ENCODE measurements at regions not wholly inside any gene's neighbourhood (a gene's known extent, or its start where the extent isn't known, plus 50 kb on each side); places are given as distances from the start of the nearest gene placed in this dataset.
A peak's percentile ranks its signal among the peaks of the same experiment; 100 is the strongest.

- TF ChIP-seq, protein P1, sequence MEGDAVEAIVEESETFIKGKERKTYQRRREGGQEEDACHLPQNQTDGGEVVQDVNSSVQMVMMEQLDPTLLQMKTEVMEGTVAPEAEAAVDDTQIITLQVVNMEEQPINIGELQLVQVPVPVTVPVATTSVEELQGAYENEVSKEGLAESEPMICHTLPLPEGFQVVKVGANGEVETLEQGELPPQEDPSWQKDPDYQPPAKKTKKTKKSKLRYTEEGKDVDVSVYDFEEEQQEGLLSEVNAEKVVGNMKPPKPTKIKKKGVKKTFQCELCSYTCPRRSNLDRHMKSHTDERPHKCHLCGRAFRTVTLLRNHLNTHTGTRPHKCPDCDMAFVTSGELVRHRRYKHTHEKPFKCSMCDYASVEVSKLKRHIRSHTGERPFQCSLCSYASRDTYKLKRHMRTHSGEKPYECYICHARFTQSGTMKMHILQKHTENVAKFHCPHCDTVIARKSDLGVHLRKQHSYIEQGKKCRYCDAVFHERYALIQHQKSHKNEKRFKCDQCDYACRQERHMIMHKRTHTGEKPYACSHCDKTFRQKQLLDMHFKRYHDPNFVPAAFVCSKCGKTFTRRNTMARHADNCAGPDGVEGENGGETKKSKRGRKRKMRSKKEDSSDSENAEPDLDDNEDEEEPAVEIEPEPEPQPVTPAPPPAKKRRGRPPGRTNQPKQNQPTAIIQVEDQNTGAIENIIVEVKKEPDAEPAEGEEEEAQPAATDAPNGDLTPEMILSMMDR (CRISPR knock-in tag; IDR thresholded peaks at IDR 0.05) = peak; percentile 54
- TF ChIP-seq ZNF672 (CRISPR knock-in tag; IDR thresholded peaks at IDR 0.05) (no peak), ZNF780A (CRISPR knock-in tag; IDR thresholded peaks at IDR 0.05) (no peak), KLF12 (CRISPR knock-in tag; IDR thresholded peaks at IDR 0.05; ENCODE audit: borderline replicate concordance) (no peak), ZSCAN12 (CRISPR knock-in tag; IDR thresholded peaks at IDR 0.05) (no peak)
These were observed 380.9 kb upstream of the RGS17 start (continued) for GRCh38 chr6:153511896-153512496.

DNA sequence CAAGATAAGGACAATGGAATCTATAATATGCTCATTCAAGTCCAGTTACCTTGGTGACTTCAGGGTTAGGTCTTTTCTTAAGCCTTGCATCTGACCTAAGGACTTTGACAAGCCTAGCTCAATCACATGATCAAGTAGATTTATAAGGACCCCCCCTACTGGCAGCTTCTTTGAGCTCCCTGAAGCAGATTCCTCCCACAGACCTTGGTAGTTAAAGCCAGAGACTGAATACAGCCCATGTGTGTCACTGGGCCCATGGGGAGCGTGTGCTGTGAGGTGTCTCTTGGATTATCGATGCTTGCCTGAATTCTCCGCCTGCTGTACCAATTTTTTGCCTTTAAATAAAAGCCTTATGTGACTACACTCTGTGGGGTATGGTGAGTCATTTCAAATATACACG, 372.7 kb upstream of the RGS17 start:
- no peaks in the 10 kb centered on the region for H3K79me2 ChIP-seq (ENCODE audit: insufficient read depth, low read length)
- intact Hi-C loops (cut with micrococcal nuclease; ENCODE audit: unreplicated experiment) (no loop called here), in situ Hi-C loops (cut with HindIII; ENCODE audit: extremely low pct_ligation_motif_present, low pct_unique_long_range_greater_than_20kb) (loop anchor here (25.0 kb wide), 1 partner anchor 467 kb away; no protein-coding TSS in a partner anchor)
- no peaks in the 10 kb centered on the region for H3K9me3 ChIP-seq (ENCODE audit: low read length)
- no peak overlapping the region for H3K4me2 ChIP-seq (ENCODE audit: low read depth, low read length)
- DNase-seq (ENCODE audit: low spot score) (peak; percentile 7), ATAC-seq (peak; percentile 67), FAIRE-seq (no peak)
- H2AFZ ChIP-seq (ENCODE audit: low read length) = no peak overlapping the region
- TF ChIP-seq IKZF5 (CRISPR knock-in tag; IDR thresholded peaks at IDR 0.05) = no peak
- no peak for TF ChIP-seq ATRX (CRISPR knock-in tag; IDR thresholded peaks at IDR 0.05; ENCODE audit: borderline replicate concordance)
- TF ChIP-seq ZNF432 (CRISPR knock-in tag; IDR thresholded peaks at IDR 0.05; ENCODE audit: borderline replicate concordance) = no peak
- no peak for TF ChIP-seq TBL1XR1 (IDR thresholded peaks at IDR 0.05; ENCODE audit: borderline replicate concordance, low read length, partially characterized antibody)
- TF ChIP-seq ZSCAN22 (CRISPR knock-in tag; IDR thresholded peaks at IDR 0.05) = no peak
- no peak for TF ChIP-seq ZNF44 (CRISPR knock-in tag; IDR thresholded peaks at IDR 0.05)
- no peak for TF ChIP-seq FOXO4 (CRISPR knock-in tag; conservative IDR thresholded peaks at IDR 0.05)
- TF ChIP-seq MAFG (CRISPR knock-in tag; IDR thresholded peaks at IDR 0.05) = no peak
- TF ChIP-seq MXD1 (CRISPR knock-in tag; IDR thresholded peaks at IDR 0.05) = no peak
- no TSS peak for BruUV-seq (replicated peaks)
- no peaks in the 10 kb centered on the region for H3K27me3 ChIP-seq (ENCODE audit: control insufficient read depth in 1 of 2, insufficient read depth in 2 of 2, low read length in 2 of 2)
- H4K20me1 ChIP-seq (ENCODE audit: insufficient read depth, low read length) = no peaks in the 10 kb centered on the region
- no peak overlapping the region for H3K4me3 ChIP-seq (replicated peaks in 1 of 3; ENCODE audit: insufficient read depth in 1 of 3, low read depth in 2 of 3, low read length in 3 of 3)
- no peaks in the 10 kb centered on the region for H3K36me3 ChIP-seq (replicated peaks in 1 of 2; ENCODE audit: control insufficient read depth in 1 of 2, insufficient read depth in 2 of 2, low read length in 2 of 2)
- no peak overlapping the region for H3K27ac ChIP-seq (ENCODE audit: extremely low read length, insufficient read depth, low read length)
- ChIA-PET POLR2A (no interaction called here), CTCF (ENCODE audit: low intra/inter-chr PET ratio, low total read pairs) (no interaction called here)
- H3K9ac ChIP-seq (ENCODE audit: insufficient read depth, low read depth, low read length) = no peak overlapping the region
- H3K4me1 ChIP-seq (ENCODE audit: insufficient read depth, low read length) = no peaks in the 10 kb centered on the region
- 1% methylated on average over 4 of the region's 4 CpGs for WGBS (ENCODE audit: low lambda C conversion rate)
